ENCODE measurements at regions not wholly inside any gene's neighbourhood (a gene's known extent, or its start where the extent isn't known, plus 50 kb on each side); places are given as distances from the start of the nearest gene placed in this dataset.

- DNase-seq (ENCODE audit: low read depth) = peak; percentile 75
- H3K4me3 ChIP-seq (ENCODE audit: control insufficient read depth, low read depth, low read length) = no peak overlapping the region
- no peak for TF ChIP-seq CTCF (conservative IDR thresholded peaks at IDR 0.05; ENCODE audit: control insufficient read depth, insufficient read depth, low read depth, low read length)
Measured at GRCh38 chr5:77145666-77146065, 58.6 kb upstream of the ZBED3 start.

- DNase-seq (ENCODE audit: low read depth) = no peak
- no peak for TF ChIP-seq CTCF (conservative IDR thresholded peaks at IDR 0.05; ENCODE audit: control insufficient read depth, insufficient read depth, low read depth, low read length)
- no peak overlapping the region for H3K4me3 ChIP-seq (ENCODE audit: control insufficient read depth, low read depth, low read length)
Measured at GRCh38 chr5:77144837-77145139, 57.7 kb upstream of the ZBED3 start.

- no peak overlapping the region for H3K4me3 ChIP-seq (ENCODE audit: control insufficient read depth, low read depth, low read length)
- DNase-seq (ENCODE audit: low read depth) = peak; percentile 83
- TF ChIP-seq CTCF (conservative IDR thresholded peaks at IDR 0.05; ENCODE audit: control insufficient read depth, insufficient read depth, low read depth, low read length) = peak; percentile 93
Measured at GRCh38 chr5:77143998-77144836, 57.1 kb upstream of the ZBED3 start.

GRCh38 chr5:77140350-77140749 is 53.3 kb upstream of the ZBED3 start:
- no peak overlapping the region for H3K4me3 ChIP-seq (ENCODE audit: control insufficient read depth, low read depth, low read length)
- no peak for TF ChIP-seq CTCF (conservative IDR thresholded peaks at IDR 0.05; ENCODE audit: control insufficient read depth, insufficient read depth, low read depth, low read length)
- DNase-seq (ENCODE audit: low read depth) = no peak

- no peak for TF ChIP-seq CTCF (conservative IDR thresholded peaks at IDR 0.05; ENCODE audit: control insufficient read depth, insufficient read depth, low read depth, low read length)
- no peak overlapping the region for H3K4me3 ChIP-seq (ENCODE audit: control insufficient read depth, low read depth, low read length)
- DNase-seq (ENCODE audit: low read depth) = peak; percentile 93
Measured at GRCh38 chr5:77139001-77139400, 51.9 kb upstream of the ZBED3 start.
